A549 (cell line): ENCODE measurements at regions not wholly inside any gene's neighbourhood (a gene's known extent, or its start where the extent isn't known, plus 50 kb on each side); places are given as distances from the start of the nearest gene placed in this dataset.

ENCODE experiments used
- CTCF ChIP-seq: fragments of >200 bp; sonication (Bioruptor Twin); formaldehyde crosslinking; IDR thresholded peaks from 3 replicates; pipeline ENCODE4 v1.5.1; 2016
- ELK1 ChIP-seq: fragments of 150-350 bp; IDR thresholded peaks from 2 replicates; pipeline ENCODE4 v1.6.1; 2014; ENCODE audit warnings: low read depth, mild to moderate bottlenecking, low read length
- EP300 ChIP-seq, 2 experiments: fragments of >200 bp; sonication (Bioruptor Twin); formaldehyde crosslinking; IDR thresholded peaks; 2 replicates in 1 of 2; 3 replicates in 1 of 2; pipeline ENCODE4 v1.6.1; 2016 to 2017
- HMGXB4 ChIP-seq: fragments of 250-450 bp; sonication (Bioruptor Pico); IDR thresholded peaks from 2 replicates; pipeline ENCODE4 v1.5.0; 2021; ENCODE audit warnings: mild to moderate bottlenecking, moderate library complexity, borderline replicate concordance
- MAX ChIP-seq: IDR thresholded peaks from 2 replicates; pipeline ENCODE4 v1.6.1; 2012
- POLR2A ChIP-seq: IDR thresholded peaks from 2 replicates; pipeline ENCODE4 v1.6.1; 2012; ENCODE audit warnings: mild to moderate bottlenecking, low read length
- RAD21 ChIP-seq, 2 experiments: fragments of >200 bp in 1 of 2; sonication (Bioruptor Twin) in 1 of 2; formaldehyde crosslinking in 1 of 2; IDR thresholded peaks in 1 of 2; conservative IDR thresholded peaks in 1 of 2; 2 replicates in 1 of 2; 3 replicates in 1 of 2; pipeline ENCODE4 v1.6.1; 2012 to 2018; ENCODE audit warnings: inconsistent platforms in 1 of 2

GRCh38 chr5:30458681-30459080 lies 734.8 kb upstream of the CDH6 start:
- TF ChIP-seq POLR2A = no peak
- no peak for TF ChIP-seq CTCF
- TF ChIP-seq RAD21 (conservative IDR thresholded peaks at IDR 0.05 in 1 of 2, IDR thresholded peaks at IDR 0.05 in 1 of 2) = no peak
- no peak for TF ChIP-seq EP300 (IDR thresholded peaks at IDR 0.05)
- TF ChIP-seq MAX = no peak
- TF ChIP-seq ELK1 = no peak
- no peak for TF ChIP-seq HMGXB4
